GM18907 (cell line): ENCODE measurements at regions not wholly inside any gene's neighbourhood (a gene's known extent, or its start where the extent isn't known, plus 50 kb on each side); places are given as distances from the start of the nearest gene placed in this dataset.

Experiments used
- ATAC-seq: cut with Tn5 transposase; IDR thresholded peaks from one replicate; pipeline ENCODE4 v1.9.1; 2021; ENCODE audit warnings: mild to moderate bottlenecking, moderate library complexity; ENCODE audit not compliant: unreplicated experiment

DNA sequence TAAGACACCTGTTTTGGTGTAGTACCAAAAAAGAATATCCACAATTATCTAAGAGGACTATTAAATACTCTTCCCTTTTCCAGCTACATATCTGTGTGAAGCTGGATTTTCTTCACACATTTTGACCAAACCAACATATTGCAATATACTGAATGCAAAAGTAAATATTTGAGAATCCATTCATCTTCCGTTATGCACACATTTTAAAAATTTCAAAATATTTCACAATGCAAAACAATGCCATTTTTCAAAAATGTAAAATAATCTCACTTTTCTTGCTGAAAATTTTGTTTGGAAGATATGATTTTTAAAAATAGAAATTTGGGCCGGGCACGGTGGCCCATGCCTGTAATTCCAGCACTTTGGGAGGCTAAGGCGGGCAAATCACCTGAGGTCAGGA lies 133.9 kb upstream of the FUT8 start:
- no peak for ATAC-seq

DNA sequence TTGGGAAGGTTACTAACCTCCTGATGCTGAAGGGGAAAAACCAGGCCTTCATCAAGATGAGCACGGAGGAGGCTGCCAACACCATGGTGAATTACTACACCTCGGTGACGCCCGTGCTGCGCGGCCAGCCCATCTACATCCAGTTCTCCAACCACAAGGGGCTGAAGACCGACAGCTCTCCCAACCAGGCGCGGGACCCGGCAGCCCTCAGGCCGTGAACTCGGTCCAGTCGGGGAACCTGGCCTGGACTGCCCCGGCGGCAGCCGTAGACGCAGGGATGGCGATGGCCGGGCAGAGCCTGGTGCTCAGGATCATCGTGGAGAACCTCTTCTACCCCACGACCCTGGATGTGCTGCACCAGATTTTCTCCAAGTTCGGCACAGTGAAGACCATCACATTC lies 133.0 kb upstream of the FUT8 start:
- no peak for ATAC-seq

DNA sequence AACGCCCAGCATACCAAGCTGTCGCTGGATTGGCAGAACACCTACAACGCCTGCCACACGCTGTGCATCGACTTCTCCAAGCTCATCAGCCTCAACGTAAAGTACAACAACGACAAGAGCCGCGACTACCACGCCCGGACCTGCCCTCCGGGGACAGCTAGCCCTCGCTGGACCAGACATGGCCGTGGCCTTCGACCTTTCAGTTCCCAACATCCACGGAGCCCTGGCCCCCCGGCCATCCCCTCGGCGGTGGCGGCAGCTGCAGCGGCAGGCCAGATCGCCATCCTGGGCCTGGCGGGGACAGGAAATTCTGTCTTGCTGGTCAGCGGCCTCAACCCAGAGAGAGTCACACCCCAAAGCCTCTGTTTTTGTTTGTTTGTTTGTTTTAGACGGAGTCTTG lies 132.6 kb upstream of the FUT8 start:
- ATAC-seq, result no peak

DNA sequence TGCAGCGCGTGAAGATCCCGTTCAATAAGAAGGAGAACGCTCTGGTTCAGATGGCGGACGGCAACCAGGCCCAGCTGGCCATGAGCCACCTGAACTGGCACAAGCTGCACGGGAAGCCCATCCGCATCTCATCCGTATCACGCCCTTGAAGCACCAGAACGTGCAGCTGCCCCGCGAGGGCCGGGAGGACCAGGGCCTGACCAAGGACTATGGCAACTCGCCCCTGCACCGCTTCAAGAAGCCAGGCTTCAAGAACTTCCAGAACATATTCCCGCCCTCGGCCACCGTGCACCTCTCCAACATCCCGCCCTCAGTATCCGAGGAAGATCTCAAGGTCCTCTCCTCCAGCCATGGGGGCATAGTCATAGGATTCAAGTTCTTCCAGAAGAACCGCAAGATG lies 131.9 kb upstream of the FUT8 start:
- ATAC-seq, result no peak

DNA sequence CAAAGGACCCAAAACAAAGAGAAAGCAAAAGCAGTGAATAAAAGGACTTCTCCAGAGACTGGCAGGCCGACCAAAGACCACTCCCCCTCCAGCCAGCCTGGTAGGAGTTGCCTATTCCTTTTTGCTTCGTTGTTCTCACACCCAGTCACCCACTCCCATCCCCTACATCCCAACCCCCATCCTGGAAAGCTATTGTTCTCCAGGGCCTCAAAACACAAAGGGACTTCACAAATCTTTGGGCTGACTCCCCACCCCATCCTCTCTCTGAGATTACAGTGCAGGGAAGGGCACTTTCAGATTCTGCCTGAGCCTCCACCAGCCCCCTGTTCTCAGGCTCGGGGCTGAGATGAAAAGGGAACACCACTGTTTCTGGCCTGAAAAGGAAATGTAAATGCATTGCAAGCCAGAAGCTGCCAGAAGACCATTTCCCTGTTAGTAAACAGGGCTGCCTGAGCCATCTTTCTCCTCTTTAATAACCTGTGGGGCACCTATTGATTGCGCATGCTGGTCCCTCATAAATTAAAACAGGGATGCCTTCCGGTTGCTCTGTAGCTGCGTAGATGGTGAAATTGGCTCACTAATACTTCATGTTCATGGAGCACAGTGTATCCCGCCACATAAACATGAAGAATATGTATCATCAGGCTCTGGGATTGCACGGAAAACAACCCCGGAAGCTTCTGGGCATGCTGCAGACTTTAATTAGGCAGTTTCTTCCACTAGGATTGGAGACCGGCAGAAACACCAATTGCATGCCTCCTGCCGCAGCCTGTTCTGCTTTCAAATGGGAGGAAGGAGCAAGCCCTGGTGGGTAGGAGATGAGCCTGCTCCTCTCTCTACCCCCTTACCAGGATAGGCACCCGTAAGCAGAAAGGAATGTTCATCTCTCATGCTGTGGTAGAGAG lies 130.3 kb upstream of the FUT8 start:
- ATAC-seq, result peak; percentile 43

DNA sequence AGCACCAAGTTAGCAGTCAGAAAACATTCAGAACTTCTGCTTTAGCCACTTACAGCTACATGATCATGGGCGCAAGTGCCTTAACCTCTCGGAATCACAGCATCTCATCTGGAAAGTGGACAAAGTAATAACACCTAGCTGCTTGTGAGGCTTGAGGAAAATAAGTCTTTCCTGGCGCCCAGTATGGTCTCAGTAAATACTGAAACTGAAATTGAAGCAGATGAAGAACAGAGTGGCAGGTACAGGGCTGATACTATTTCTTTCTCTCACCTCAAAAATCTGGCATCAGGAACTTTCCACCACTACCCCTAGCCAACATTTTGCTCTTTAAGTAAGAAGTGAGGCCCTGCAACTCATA lies 129.7 kb upstream of the FUT8 start:
- no peak for ATAC-seq

DNA sequence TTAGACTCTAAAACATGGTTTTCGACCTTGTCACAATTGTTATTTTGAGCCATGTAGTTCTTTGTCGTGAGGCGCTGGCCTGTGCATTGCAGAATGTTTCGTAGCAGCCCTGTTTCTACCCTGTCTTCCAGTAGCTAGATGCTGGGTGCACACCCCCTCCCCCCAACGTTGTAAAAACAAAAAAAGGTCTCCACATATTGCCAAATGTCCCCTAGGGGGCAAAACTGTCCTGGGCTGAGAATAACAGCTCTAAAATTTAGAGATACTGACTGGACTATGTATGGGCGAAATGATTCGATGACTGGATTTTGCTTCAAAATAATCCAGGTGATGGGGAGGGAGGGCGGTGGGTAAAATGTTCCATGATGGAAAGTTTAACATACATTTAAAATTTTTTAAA lies 126.1 kb upstream of the FUT8 start:
- no peak for ATAC-seq

DNA sequence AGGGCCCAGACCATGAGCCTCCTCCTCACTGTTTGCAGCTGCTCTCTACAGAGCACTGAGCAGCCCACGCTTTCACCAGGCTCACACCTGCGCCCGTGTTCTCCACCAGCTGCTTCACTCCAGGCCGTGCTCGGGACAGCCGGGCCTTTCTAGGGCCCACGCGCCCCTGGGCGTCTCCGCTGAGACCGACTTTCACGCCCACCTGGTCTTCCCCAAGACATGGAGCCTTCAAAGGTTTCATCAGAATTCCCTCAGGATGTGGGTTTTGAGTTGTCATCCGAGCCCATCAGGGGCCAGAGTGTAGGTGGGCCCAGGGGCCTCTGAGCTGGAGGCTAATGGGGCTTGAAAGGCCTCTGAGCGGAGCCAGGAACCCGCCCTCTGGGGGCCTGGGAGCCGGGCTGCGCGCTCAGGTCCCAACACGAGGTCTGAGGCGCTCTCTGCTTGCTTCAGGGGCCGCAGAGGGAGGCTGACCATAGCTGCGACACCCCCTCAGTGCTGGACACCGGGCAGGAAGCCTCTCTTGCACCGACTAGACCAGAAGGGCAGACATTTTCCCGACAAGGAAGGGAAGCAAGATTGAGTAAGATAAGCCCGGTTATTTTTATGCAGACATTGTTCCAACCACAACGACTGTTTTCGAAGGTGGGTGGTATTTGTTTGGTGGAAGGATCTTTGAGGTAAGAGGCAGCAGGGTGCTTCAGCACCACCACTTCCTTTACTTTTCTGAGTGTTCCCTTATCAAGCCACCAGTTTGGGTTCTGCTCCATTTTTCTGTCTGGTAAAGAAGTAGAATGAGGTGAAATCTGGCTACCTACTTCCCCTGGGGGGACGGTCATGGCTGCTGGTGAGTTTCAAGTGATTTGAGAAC lies 125.0 kb upstream of the FUT8 start:
- ATAC-seq, result peak; percentile 51

DNA sequence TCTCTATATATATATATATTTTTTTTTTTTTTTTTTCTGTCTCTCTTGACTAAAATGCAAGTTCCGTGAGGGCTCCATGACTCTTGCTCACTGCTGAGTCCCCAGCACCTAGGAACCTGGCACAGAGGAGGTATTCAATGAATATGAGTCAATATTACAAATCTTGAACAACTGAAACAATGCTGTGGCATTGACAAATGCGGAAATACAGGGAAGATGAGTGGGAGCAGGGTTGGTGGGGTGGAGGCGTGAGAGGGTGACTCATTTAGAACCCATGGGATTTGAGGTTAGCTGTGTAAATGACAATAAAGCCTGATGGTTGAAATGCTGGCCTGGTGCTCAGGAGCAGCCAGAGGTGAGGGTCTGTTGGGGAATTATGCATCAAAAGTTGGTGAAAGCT lies 121.7 kb upstream of the FUT8 start:
- ATAC-seq, result no peak

DNA sequence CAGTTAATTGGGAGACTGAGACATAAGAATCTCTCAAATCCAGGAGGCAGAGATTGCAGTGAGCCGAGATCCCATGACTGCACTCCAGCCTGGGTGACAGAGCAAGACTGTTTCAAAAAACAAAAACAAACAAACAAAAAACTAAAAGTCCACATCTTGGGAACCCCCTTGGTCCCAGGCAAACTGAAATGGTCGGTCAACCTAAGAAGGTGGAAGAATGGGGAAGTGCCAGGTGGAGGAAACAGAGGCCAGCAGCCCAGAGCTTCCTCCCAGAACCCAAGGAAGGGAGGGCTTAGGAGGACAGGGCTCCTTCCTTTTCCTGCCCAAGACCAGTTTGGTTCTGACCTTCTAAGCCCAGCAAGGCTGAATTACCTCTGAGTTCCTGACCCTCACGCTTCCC lies 121.0 kb upstream of the FUT8 start:
- ATAC-seq, result no peak

DNA sequence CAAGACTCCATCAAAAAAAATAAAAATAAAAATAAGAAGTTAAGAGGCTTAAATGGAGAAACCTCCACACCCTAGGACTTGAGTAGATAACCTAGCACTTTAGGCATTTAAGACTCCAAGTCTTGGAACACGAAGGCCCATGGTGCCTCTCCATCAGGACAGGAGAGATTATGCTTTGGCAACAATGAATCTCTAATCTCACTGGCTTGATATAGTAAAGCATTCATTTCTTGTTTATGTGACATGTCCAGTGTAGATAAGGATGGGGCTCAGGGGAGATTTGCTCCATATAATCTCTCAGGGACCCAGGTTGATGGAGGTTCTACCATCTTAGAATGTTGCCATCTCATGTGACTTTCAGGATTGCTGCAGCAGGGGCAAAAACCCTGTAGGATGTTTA lies 117.7 kb upstream of the FUT8 start:
- ATAC-seq, result no peak

DNA sequence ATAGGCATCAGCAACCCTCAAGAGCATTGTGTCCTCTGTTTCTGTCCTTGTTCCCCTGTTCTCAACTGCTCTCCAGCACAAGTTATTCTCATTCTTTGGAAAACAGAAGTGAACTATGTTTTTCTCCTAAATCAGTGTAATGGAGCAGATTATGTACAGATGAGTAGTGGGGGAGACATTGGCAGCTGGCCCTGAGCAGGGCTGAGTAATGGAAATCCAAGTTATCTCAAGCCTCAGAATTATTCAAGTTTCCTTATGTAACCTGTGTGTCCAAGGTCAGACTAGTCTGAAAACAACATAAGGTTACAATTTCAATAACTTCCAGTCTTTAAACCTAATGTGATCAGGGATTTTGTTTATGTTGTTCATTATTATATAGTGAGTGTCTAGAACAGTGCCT lies 116.1 kb upstream of the FUT8 start:
- no peak for ATAC-seq

DNA sequence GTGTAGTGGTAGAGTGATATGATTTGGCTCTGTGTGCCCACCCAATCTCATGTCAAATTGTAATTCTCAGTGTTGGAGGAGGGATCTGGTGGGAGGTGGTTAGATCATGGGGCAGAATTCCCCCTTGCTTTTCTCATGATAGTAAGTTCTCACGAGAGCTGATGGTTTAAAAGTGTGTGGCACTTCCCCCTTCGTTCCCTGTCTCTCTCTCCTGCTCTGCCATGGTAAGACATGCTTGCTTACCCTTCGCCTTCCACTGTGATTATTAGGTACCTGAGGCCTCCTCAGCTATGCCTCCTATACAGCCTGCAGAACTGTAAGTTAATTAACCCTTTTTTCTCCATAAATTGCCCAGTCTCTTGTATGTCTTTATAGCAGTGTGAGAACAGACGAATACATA lies 115.7 kb upstream of the FUT8 start:
- ATAC-seq, result no peak

DNA sequence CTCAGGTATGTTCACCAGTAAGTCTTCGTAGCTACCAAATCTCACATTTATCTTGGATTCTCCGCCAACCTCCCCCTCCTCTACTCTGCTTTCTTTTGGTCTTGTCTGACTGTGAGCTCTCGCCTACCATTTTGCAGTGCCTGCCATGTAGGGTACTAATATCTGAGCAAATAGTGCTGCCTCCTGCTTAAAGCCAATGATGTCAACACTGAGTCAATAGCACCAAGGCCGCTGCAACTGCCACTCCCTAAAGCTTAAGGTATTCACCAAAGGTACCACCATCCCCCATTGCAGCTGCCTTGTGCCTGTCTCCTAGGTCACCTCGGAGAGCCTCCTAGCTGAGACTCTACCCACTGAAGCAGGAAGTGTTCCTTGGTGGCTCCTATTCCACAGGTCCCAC lies 114.8 kb upstream of the FUT8 start:
- no peak for ATAC-seq

DNA sequence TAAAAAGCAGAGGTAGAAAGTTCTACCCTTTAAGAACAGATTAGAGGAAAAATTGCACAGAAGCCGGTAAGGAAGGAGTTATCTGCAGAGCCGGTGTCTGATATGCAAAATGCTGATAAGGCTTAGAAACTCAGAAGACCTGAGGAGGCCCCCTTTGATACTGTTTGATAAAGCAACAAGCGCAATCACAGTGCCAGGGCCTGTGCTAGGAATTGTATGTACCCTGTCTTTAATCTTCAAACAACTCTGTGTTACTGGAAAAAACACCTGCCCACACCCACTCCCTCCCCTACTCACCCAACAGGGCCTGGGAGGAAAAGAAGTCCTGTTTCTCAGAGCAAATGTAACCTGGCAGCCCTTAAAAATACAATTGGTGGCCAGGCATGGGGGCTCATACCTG lies 112.7 kb upstream of the FUT8 start:
- no peak for ATAC-seq

DNA sequence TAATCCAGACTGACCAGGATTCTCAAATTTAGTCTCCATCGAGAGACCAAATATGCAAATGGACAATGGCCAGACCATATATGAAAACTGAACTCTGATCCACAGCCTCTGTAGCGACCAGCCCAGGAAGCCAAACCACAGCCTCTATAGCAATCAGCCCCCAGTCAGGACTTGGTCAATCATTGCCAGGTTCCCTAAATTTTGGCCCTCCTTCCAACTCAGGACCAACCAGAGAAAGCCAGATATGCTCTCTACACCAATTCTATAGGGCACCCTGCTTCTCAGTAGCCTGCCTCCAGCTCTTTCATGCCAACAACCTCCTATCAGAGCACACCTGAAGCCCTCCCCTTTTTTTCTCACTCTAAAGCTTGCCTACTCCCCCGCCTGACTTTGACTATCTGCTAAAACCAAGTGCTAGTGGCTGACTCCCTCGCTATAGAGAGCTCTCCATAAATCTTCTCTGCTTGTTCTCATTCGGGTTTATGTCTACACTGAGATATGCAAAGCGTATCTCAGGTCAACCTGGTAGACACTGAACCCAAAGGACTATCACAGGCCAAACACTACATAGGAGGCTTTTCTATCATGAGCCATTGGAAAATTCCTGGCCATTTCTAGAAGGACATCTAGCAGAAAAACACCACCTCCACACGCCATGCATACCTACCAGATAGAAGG lies 110.5 kb upstream of the FUT8 start:
- ATAC-seq, result peak; percentile 65

DNA sequence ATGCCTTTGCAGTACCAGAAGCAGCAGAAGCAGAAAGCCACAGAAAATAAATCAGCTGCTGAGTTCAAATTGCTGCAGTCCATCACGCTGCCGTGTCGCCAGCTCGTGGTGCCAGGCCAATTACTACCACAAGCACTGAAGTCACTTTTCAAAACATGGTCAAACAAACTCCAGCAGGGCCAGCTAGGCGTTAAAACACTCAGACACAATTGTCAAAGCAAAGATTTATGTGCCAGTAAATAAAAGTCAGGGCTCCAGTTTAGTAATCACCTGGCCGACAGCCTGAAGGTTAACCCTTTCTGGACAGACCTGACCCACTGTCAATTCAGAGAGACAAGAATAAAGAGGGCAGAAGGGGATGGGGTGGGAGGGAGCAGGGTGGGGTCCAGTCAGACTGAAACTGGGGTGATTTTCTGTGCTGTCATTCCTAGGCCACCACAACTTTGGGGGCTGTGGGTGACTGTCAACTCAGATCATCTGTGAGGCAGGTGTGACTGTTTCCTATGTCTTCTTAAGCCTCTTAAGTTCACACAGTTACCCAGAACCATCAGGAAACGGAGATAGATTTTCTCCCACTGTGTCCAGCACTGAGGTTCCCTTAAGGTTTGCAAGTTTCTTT lies 109.8 kb upstream of the FUT8 start:
- peak; percentile 53 for ATAC-seq

DNA sequence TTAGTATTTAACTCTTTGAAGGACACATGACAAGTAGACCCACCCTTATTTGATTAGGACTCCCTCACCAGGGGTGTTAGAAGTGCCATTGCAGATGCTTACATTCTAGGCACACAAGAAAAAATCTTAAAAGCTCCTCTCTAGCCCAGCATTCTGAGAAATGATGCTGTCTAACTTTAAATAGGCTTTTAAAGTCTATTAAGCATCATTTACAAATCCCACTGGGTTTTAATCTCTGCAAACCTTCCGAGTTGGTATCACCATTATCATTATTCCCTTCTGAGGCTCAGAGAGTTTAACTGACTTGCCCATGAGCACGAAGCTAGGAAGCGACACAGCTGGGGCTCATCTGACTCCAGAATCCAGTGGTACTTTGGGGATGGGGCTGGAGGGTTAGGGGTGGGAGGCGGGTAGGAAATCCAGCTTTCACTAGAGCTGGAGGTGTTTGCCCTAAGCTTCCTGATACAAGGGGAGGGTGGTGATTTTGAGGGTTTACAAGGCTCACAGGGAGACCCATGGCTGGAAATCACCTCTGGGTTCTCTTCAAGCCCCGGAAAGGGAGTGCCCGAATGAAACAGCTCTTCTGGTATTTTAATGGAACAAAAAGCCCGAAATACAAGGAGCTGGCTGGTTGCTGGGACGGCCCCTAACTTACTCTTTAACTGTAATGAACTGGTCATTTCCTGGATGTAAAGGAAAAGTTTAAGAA lies 109.2 kb upstream of the FUT8 start:
- ATAC-seq, result no peak

DNA sequence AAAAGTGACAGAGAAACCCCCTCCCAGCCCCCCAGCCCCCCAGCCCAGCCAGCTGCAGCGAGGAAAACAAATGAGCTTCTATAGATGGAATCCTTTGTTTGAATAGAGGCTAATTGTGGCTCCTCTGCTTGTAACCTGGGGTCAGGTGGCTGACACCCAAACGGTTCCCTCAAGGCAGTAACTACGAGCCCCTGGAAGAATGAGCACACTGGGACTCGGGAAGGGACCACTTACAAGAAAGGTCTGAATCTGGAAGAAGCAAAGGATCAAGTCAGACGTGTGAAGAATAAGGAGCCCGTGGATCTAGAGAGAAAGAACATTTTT lies 108.7 kb upstream of the FUT8 start:
- no peak for ATAC-seq

DNA sequence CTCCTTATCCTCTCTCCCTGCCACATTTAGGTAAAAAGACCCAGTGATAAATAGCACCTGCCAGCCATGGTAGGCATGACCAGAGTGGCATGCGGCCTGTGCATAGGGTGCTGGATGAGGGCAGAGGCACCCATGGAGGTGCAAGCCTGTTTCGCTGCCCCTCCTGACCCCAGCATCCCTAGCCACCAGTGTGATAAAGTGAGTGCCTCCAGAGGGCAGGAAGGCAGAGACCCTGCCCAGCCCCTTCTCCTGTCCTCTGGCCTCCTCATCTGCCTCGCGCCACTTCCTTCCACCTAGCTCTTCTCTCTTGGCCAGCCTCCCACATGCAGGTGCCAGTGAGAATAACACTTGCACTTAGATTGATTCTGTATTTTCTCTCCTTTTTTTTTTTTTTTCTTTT lies 108.3 kb upstream of the FUT8 start:
- no peak for ATAC-seq

DNA sequence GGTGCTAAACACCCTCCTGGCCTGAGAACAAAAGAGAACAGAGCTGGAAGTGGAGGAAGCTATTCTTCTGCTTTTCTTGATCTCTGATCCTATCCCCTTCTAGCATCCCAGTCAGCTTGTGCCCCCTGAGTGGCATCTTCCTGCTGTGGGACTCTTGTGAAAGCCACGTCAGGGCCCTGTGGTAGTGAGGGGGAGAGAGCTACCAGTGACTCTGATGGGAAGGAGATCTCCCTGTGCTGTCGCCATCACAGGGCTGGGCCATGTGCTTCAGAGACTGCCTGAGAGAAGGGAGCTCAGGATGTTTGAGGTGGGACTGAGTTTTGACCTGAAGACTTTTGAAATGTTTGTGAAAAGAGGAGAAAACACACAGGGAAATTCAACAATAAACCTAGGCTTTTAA lies 107.6 kb upstream of the FUT8 start:
- no peak for ATAC-seq
